ENCODE measurements at regions not wholly inside any gene's neighbourhood (a gene's known extent, or its start where the extent isn't known, plus 50 kb on each side); places are given as distances from the start of the nearest gene placed in this dataset.

- ATAC-seq (ENCODE audit: low read depth) (no peak), DNase-seq (no peak)
- no peaks in the 10 kb centered on the region for H3K4me1 ChIP-seq (ENCODE audit: control insufficient read depth, insufficient read depth, low read length)
- H2AFZ ChIP-seq (replicated peaks; ENCODE audit: low read length, poor library complexity), result no peak overlapping the region
- no peaks in the 10 kb centered on the region for H3K79me1 ChIP-seq (ENCODE audit: low read depth in 1 of 2, low read length in 2 of 2)
- H2BK20ac ChIP-seq (ENCODE audit: low read depth, low read length), result no peak overlapping the region
- POLR2A ChIA-PET (ENCODE audit: unreplicated experiment), result no interaction called here
- no peak for TF ChIP-seq MXI1 (IDR thresholded peaks at IDR 0.05; ENCODE audit: borderline replicate concordance, low read depth, low read length)
- TF ChIP-seq USF2 (IDR thresholded peaks at IDR 0.05; ENCODE audit: low read depth, low read length), result no peak
- TF ChIP-seq SMC3 (IDR thresholded peaks at IDR 0.05; ENCODE audit: low read depth, low read length), result no peak
- TF ChIP-seq RAD21 (IDR thresholded peaks at IDR 0.05; ENCODE audit: low read length), result no peak
- TF ChIP-seq MAFK (IDR thresholded peaks at IDR 0.05; ENCODE audit: low read depth, low read length), result no peak
- no peak for TF ChIP-seq NFE2L2 (IDR thresholded peaks at IDR 0.05; ENCODE audit: low read depth, low read length)
- no peak for TF ChIP-seq FOS (IDR thresholded peaks at IDR 0.05; ENCODE audit: low read depth, low read length)
- no peak for TF ChIP-seq BHLHE40 (IDR thresholded peaks at IDR 0.05; ENCODE audit: low read depth, low read length)
- TF ChIP-seq RFX5 (IDR thresholded peaks at IDR 0.05; ENCODE audit: low read depth, low read length), result no peak
- no peak for TF ChIP-seq CTCF (conservative IDR thresholded peaks at IDR 0.05; ENCODE audit: low read depth, low read length)
- TF ChIP-seq RCOR1 (IDR thresholded peaks at IDR 0.05; ENCODE audit: insufficient replicate concordance, low read length), result no peak
- no peak for TF ChIP-seq MAZ (IDR thresholded peaks at IDR 0.05; ENCODE audit: borderline replicate concordance, low read depth, low read length)
- no peak for TF ChIP-seq CEBPB (IDR thresholded peaks at IDR 0.05; ENCODE audit: low read depth, low read length)
- TF ChIP-seq CHD1 (IDR thresholded peaks at IDR 0.05; ENCODE audit: low read depth, low read length), result no peak
- TF ChIP-seq POLR2A (IDR thresholded peaks at IDR 0.05; ENCODE audit: low read depth, low read length), result no peak
- no peak overlapping the region for H3K14ac ChIP-seq (replicated peaks; ENCODE audit: low read depth, low read length)
- no peaks in the 10 kb centered on the region for H3K9me1 ChIP-seq (ENCODE audit: insufficient read depth, low read length)
- no peak overlapping the region for H2AK9ac ChIP-seq (replicated peaks; ENCODE audit: low read depth, low read length, poor library complexity)
- no peak overlapping the region for H2BK5ac ChIP-seq (ENCODE audit: low read depth, low read length, poor library complexity, severe bottlenecking)
- no peaks in the 10 kb centered on the region; the same call in 1 of the 2 replicates for H3K9me3 ChIP-seq (ENCODE audit: control insufficient read depth, insufficient read depth, low read length)
- BruUV-seq (replicated peaks), result no TSS peak
- no peaks in the 10 kb centered on the region for H3K27me3 ChIP-seq (ENCODE audit: control insufficient read depth, insufficient read depth, low read length)
- no peak overlapping the region for H4K8ac ChIP-seq (ENCODE audit: low read depth in 2 of 2, low read length in 2 of 2)
- H4K20me1 ChIP-seq (ENCODE audit: insufficient read depth, low read length), result no peaks in the 10 kb centered on the region
- no peak overlapping the region for H3K4me3 ChIP-seq (ENCODE audit: insufficient read depth, low read depth, low read length)
- no CpG with 5 or more reads among the region's 2 CpGs for WGBS, 2 experiments (ENCODE audit: extremely low coverage in 2 of 2, insufficient read length in 1 of 2)
- H3K23ac ChIP-seq (ENCODE audit: low read depth, low read length), result no peak overlapping the region
- H3K18ac ChIP-seq (ENCODE audit: low read depth, low read length), result no peak overlapping the region
- H3K4me2 ChIP-seq (ENCODE audit: low read depth, low read length), result no peak overlapping the region
- in situ Hi-C loops (cut with MboI; ENCODE audit: low sequenced_read_pairs), result loop anchor here (10.0 kb wide), 1 partner anchor 183 kb away; no protein-coding TSS in a partner anchor
- no peak overlapping the region for H3K27ac ChIP-seq (ENCODE audit: insufficient read depth, low read length)
- H3K4ac ChIP-seq (ENCODE audit: low read depth, low read length), result no peak overlapping the region
- H2AK5ac ChIP-seq (ENCODE audit: low read depth, low read length), result no peak overlapping the region
- intact Hi-C loops (cut with micrococcal nuclease), result loop anchor here (10.0 kb wide), 1 partner anchor 543 kb away; no protein-coding TSS in a partner anchor
- H3K9ac ChIP-seq (ENCODE audit: low read depth, low read length), result no peak overlapping the region
- dilution Hi-C loops (cut with HindIII; ENCODE audit: low sequenced_read_pairs, unreplicated experiment), result no loop called here
- no peak overlapping the region for H2BK120ac ChIP-seq (ENCODE audit: low read depth, low read length)
- no peak overlapping the region for H3K56ac ChIP-seq (ENCODE audit: extremely low read depth, insufficient read depth, low read length)
- no peaks in the 10 kb centered on the region for H3K36me3 ChIP-seq (ENCODE audit: control insufficient read depth, insufficient read depth, low read length)
- H4K5ac ChIP-seq (ENCODE audit: low read depth, low read length), result no peak overlapping the region
- CTCF ChIA-PET, result no interaction called here
- no peak overlapping the region for H2BK15ac ChIP-seq (ENCODE audit: low read depth, low read length)
- no peak overlapping the region for H4K91ac ChIP-seq (ENCODE audit: insufficient read depth, low read depth, low read length)
Measured at GRCh38 chr5:136427426-136427825, 62.1 kb upstream of the TRPC7 start.

All from IMR-90 (cell line).